HL-60 (cell line): ENCODE measurements at regions not wholly inside any gene's neighbourhood (a gene's known extent, or its start where the extent isn't known, plus 50 kb on each side); places are given as distances from the start of the nearest gene placed in this dataset.

Source experiments
- DNase-seq, 2 experiments: peaks; one replicate each; pipeline ENCODE4 v3.0.0-alpha.2; 2010 to 2020; ENCODE audit warnings: low read depth in 1 of 2, low spot score in 1 of 2
- H3K27ac ChIP-seq: fragments of 250-450 bp; sonication (Bioruptor Pico); replicated peaks from 2 replicates; pipeline ENCODE4 v1.5.1; 2020; ENCODE audit warnings: mild to moderate bottlenecking, moderate library complexity
- H3K27me3 ChIP-seq: fragments of 250-450 bp; sonication (Bioruptor Pico); 2 replicates; pipeline ENCODE4 v1.5.1; 2021; ENCODE audit warnings: mild to moderate bottlenecking, moderate library complexity; ENCODE audit not compliant: insufficient read depth, poor library complexity, severe bottlenecking
- H3K4me3 ChIP-seq: replicated peaks from 2 replicates; pipeline ENCODE4 v1.5.1; 2011; ENCODE audit warnings: mild to moderate bottlenecking, control low read depth, low read length; ENCODE audit not compliant: insufficient read depth
- GABPA ChIP-seq: IDR thresholded peaks from 2 replicates; pipeline ENCODE4 v1.6.1; 2012; ENCODE audit warnings: low read depth
- POLR2AphosphoS5 ChIP-seq: IDR thresholded peaks from 2 replicates; pipeline ENCODE4 v1.6.1; 2012; ENCODE audit warnings: low read depth
- SPI1 ChIP-seq: IDR thresholded peaks from 2 replicates; pipeline ENCODE4 v1.6.1; 2012; ENCODE audit warnings: low read depth, mild to moderate bottlenecking, borderline replicate concordance
- TF ChIP-seq, protein P1 (sequence below): IDR thresholded peaks from one replicate; pipeline ENCODE4 v1.5.1; 2011; ENCODE audit warnings: low read length, control low read depth, inconsistent platforms; ENCODE audit not compliant: insufficient read depth
- TF ChIP-seq, protein P2 (sequence below): IDR thresholded peaks from 2 replicates; pipeline ENCODE4 v1.6.1; 2012; ENCODE audit warnings: low read depth; ENCODE audit not compliant: insufficient replicate concordance

DNA sequence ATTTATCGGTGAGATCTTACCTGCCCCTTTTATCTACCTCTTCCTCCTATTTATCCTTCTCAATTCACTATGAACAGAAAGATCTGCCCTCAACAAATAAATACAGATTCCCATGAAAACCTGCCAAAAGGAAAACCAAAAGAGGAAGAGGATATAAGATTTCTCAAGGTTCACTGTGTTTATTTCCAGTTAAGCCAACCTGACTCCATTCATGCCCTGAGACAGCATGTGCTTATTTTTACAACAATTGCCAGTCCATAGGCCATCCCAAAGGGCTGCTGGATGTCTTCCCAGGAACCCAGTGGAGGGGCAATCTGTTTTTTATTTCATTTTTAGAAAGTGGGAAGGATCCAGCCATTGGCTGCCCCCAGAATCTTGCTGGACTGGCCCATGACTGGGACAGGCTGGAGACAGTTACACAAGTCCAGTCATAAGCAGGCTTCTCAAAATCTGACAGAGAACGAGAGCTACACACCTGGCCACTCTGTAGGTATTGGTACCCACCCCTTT is 209.1 kb downstream of the IRS2 start:
- Histone ChIP-seq H3K27ac (no peak overlapping the region), H3K4me3 (no peak overlapping the region), H3K27me3 (no peaks in the 10 kb centered on the region)
- no peak for DNase-seq
- TF ChIP-seq GABPA (no peak), SPI1 (peak; percentile 47)

DNA sequence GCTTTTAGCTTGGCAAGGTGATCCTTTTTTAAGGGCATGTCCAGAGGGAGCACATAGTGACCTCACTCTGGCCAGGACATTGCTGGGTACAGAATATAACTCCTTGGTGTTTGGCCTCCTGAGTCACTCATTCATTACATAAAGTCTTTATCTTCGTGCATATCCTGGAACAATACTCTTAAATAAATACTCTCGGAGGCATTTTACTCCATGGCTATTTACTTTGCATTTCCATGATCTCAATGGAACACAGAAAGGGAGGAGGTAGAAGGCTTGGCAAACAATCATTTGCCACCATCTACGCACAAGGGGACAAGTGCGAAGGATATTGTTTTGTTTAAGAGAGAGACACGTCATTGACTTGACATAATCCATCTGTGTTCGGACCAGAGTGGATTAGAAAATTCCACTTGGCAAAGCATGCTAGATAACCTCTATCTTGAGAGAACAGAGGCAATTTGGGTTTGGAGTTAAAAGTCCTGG is 210.0 kb downstream of the IRS2 start:
- TF ChIP-seq SPI1 (no peak), GABPA (no peak)
- no peak for DNase-seq
- Histone ChIP-seq H3K27ac (no peak overlapping the region), H3K27me3 (no peaks in the 10 kb centered on the region), H3K4me3 (no peak overlapping the region)

DNA sequence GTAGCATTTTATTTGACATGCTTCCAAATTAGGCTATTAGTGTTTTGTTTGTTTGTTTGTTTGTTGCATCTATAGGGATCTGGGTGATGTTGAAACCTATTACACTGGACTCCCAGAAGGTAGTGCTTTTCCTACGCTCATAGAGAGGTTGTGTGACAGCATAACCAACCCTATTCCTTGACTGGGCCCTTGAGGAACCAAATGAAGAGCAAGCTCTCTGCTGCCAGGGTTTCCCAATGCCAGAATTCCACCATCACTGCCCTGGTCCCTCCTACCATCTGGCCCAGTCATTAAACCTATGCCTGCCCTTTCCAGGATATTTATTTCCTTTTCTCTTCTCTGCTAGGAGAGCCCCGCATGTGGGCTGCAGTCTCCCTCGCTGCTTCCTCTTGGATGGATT is 210.6 kb downstream of the IRS2 start:
- Histone ChIP-seq H3K4me3 (no peak overlapping the region), H3K27me3 (no peaks in the 10 kb centered on the region), H3K27ac (no peak overlapping the region)
- no peak for DNase-seq
- TF ChIP-seq, protein P1, sequence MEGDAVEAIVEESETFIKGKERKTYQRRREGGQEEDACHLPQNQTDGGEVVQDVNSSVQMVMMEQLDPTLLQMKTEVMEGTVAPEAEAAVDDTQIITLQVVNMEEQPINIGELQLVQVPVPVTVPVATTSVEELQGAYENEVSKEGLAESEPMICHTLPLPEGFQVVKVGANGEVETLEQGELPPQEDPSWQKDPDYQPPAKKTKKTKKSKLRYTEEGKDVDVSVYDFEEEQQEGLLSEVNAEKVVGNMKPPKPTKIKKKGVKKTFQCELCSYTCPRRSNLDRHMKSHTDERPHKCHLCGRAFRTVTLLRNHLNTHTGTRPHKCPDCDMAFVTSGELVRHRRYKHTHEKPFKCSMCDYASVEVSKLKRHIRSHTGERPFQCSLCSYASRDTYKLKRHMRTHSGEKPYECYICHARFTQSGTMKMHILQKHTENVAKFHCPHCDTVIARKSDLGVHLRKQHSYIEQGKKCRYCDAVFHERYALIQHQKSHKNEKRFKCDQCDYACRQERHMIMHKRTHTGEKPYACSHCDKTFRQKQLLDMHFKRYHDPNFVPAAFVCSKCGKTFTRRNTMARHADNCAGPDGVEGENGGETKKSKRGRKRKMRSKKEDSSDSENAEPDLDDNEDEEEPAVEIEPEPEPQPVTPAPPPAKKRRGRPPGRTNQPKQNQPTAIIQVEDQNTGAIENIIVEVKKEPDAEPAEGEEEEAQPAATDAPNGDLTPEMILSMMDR, result no peak
- TF ChIP-seq POLR2AphosphoS5 (no peak), GABPA (no peak), SPI1 (no peak)
- TF ChIP-seq, protein P2, sequence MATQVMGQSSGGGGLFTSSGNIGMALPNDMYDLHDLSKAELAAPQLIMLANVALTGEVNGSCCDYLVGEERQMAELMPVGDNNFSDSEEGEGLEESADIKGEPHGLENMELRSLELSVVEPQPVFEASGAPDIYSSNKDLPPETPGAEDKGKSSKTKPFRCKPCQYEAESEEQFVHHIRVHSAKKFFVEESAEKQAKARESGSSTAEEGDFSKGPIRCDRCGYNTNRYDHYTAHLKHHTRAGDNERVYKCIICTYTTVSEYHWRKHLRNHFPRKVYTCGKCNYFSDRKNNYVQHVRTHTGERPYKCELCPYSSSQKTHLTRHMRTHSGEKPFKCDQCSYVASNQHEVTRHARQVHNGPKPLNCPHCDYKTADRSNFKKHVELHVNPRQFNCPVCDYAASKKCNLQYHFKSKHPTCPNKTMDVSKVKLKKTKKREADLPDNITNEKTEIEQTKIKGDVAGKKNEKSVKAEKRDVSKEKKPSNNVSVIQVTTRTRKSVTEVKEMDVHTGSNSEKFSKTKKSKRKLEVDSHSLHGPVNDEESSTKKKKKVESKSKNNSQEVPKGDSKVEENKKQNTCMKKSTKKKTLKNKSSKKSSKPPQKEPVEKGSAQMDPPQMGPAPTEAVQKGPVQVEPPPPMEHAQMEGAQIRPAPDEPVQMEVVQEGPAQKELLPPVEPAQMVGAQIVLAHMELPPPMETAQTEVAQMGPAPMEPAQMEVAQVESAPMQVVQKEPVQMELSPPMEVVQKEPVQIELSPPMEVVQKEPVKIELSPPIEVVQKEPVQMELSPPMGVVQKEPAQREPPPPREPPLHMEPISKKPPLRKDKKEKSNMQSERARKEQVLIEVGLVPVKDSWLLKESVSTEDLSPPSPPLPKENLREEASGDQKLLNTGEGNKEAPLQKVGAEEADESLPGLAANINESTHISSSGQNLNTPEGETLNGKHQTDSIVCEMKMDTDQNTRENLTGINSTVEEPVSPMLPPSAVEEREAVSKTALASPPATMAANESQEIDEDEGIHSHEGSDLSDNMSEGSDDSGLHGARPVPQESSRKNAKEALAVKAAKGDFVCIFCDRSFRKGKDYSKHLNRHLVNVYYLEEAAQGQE, result no peak

DNA sequence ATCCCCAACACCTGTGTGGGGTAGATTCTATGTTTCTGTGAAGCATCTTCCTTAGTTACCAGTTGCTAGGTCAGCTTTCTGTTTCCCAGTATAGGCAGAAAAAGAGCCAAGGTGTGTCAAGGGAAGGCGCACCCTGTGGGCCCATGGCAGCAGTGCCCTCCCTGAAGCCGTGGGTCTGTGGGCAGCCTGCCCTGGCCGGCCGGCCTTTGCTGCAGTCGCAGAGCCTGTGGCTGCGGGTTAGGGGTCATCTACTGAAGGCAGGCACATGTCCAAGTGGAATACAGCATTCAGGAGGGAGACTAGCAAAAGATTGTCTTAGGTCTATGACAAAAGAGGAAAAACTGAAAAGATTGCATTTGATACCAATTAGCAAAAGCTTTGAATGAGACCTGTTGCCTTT is 214.0 kb downstream of the IRS2 start:
- H3K4me3 ChIP-seq, result no peak overlapping the region
- H3K27ac ChIP-seq, result no peak overlapping the region
- H3K27me3 ChIP-seq, result no peaks in the 10 kb centered on the region
- no peak for DNase-seq
- TF ChIP-seq POLR2AphosphoS5, result no peak
- no peak for TF ChIP-seq SPI1
- no peak for TF ChIP-seq GABPA
- TF ChIP-seq, protein P1, result no peak
- TF ChIP-seq, protein P2, result no peak

DNA sequence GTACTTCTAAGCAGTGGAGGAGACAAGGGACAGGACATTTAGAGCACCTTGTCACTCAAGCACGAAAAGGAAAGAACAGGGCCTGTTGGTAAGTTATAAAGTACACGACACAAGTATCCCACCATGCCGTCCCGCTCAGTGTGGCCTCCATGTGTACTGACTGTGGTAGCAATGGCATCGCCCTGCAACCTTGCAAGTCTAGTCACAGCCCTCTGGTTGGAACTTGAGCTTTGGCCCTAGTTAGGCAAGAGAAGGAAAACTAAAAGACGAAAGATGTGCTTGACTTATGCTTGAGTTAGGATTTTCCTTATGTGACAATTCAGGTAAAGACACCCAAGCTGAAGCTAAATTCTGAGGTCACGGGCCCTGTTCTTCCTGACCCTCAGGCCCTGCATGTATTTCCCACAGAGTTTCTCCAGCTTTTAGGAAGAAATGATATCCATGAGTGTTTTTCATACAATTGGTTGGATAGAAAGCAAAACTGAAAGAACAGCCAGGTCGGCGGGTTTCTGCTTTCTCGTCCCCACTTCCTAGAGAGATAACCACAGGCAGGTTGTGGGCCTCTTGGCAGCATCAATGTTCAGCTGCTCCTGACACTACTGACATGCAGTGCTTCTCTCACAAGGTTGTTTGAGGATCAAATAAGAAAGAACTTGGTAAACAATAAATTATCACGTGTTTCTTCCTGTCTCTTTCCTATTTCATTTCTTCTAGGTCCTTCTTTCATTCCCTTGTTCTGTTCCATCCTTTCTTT is 216.2 kb downstream of the IRS2 start:
- TF ChIP-seq GABPA, result no peak
- TF ChIP-seq, protein P2, result no peak
- TF ChIP-seq SPI1, result peak; percentile 3; the same call in 1 of the 2 replicates
- TF ChIP-seq, protein P1, result no peak
- TF ChIP-seq POLR2AphosphoS5, result no peak
- H3K27me3 ChIP-seq, result no peaks in the 10 kb centered on the region
- peak in 1 of 2 experiments; percentile 50 for DNase-seq
- H3K4me3 ChIP-seq, result no peak overlapping the region
- no peak overlapping the region for H3K27ac ChIP-seq
